ENCODE measurements at regions not wholly inside any gene's neighbourhood (a gene's known extent, or its start where the extent isn't known, plus 50 kb on each side); places are given as distances from the start of the nearest gene placed in this dataset.
"Not testable (repeated sequence)": the region's sequence is repeated elsewhere in the genome, so short reads cannot be mapped to it uniquely, and the experiment has no call there.

- no peak for DNase-seq
Observed at GRCh38 chr14:83260751-83261150, 1727.1 kb upstream of the SEL1L start.

- DNase-seq = no peak
Observed at GRCh38 chr14:83269583-83269982, 1735.9 kb upstream of the SEL1L start.

GRCh38 chr14:83271663-83272062, 1738.0 kb upstream of the SEL1L start:
- DNase-seq = no peak

- no peak for DNase-seq
Observed at GRCh38 chr14:83280719-83281118, 1747.1 kb upstream of the SEL1L start.

- no peak for DNase-seq
Observed at GRCh38 chr14:83282706-83283105, 1749.1 kb upstream of the SEL1L start.

GRCh38 chr14:83287300-83287699, 1753.6 kb upstream of the SEL1L start:
- DNase-seq = no peak

GRCh38 chr14:83289390-83289789, 1755.7 kb upstream of the SEL1L start:
- no peak for DNase-seq

- DNase-seq = no peak
Observed at GRCh38 chr14:83289896-83290295, 1756.2 kb upstream of the SEL1L start.

GRCh38 chr14:83290447-83290846, 1756.8 kb upstream of the SEL1L start:
- DNase-seq = no peak

GRCh38 chr14:83291714-83292113, 1758.1 kb upstream of the SEL1L start:
- DNase-seq = no peak

- DNase-seq = no peak
Observed at GRCh38 chr14:83294941-83295340, 1761.3 kb upstream of the SEL1L start.

- no peak for DNase-seq
Observed at GRCh38 chr14:83297361-83297760, 1763.7 kb upstream of the SEL1L start.

- not testable (repeated sequence) for DNase-seq
Observed at GRCh38 chr14:83298016-83298415, 1764.4 kb upstream of the SEL1L start.

- no peak for DNase-seq
Observed at GRCh38 chr14:83300476-83301064, 1766.9 kb upstream of the SEL1L start.

- DNase-seq = no peak
Observed at GRCh38 chr14:83301791-83302190, 1768.1 kb upstream of the SEL1L start.

- no peak for DNase-seq
Observed at GRCh38 chr14:83309211-83309610, 1775.6 kb upstream of the SEL1L start.

GRCh38 chr14:83309833-83310232, 1776.2 kb upstream of the SEL1L start:
- no peak for DNase-seq

- no peak for DNase-seq
Observed at GRCh38 chr14:83312511-83312910, 1778.9 kb upstream of the SEL1L start.

GRCh38 chr14:83314764-83315163, 1781.1 kb upstream of the SEL1L start:
- no peak for DNase-seq

- no peak for DNase-seq
Observed at GRCh38 chr14:83316356-83316755, 1782.7 kb upstream of the SEL1L start.

- DNase-seq = no peak
Observed at GRCh38 chr14:83320837-83321236, 1787.2 kb upstream of the SEL1L start.

- DNase-seq = no peak
Observed at GRCh38 chr14:83331513-83331912, 1797.9 kb upstream of the SEL1L start.

GRCh38 chr14:83342590-83342989, 1808.9 kb upstream of the SEL1L start:
- no peak for DNase-seq

- DNase-seq = no peak
Observed at GRCh38 chr14:83347874-83348273, 1814.2 kb upstream of the SEL1L start.

- DNase-seq = no peak
Observed at GRCh38 chr14:83355609-83356008, 1822.0 kb upstream of the SEL1L start.

GRCh38 chr14:83356080-83356479, 1822.4 kb upstream of the SEL1L start:
- no peak for DNase-seq

All from activated CD4-positive, alpha-beta T cell treated with anti-CD3 and anti-CD28 coated beads for 4 hours (primary cell).